GM12872 (cell line): ENCODE measurements at regions not wholly inside any gene's neighbourhood (a gene's known extent, or its start where the extent isn't known, plus 50 kb on each side); places are given as distances from the start of the nearest gene placed in this dataset.

Experiments used
- TF ChIP-seq, protein P1 (sequence below): IDR thresholded peaks from 3 replicates; pipeline ENCODE4 v1.5.1; 2011; ENCODE audit warnings: low read depth, mild to moderate bottlenecking, low read length, moderate library complexity; ENCODE audit not compliant: insufficient read depth

DNA sequence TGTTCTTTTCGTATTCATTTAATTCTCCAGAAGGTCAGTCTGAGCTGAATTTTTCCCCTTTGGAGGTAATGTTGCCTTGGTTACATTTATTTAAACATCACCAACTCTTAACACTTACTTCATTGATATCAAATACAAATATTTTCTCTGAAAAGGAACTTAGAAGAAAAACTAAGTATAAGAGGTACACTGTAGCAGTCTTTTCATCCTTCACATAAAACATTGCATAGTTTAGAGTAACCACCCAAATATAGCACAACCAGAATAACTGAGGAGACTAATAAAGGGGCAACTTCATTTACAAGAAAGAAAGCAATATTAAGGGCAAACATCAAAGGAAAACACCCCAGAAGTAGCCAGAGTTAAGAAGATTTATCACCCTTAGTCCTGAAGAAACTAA is 1115.0 kb upstream of the POT1 start:
- TF ChIP-seq, protein P1, sequence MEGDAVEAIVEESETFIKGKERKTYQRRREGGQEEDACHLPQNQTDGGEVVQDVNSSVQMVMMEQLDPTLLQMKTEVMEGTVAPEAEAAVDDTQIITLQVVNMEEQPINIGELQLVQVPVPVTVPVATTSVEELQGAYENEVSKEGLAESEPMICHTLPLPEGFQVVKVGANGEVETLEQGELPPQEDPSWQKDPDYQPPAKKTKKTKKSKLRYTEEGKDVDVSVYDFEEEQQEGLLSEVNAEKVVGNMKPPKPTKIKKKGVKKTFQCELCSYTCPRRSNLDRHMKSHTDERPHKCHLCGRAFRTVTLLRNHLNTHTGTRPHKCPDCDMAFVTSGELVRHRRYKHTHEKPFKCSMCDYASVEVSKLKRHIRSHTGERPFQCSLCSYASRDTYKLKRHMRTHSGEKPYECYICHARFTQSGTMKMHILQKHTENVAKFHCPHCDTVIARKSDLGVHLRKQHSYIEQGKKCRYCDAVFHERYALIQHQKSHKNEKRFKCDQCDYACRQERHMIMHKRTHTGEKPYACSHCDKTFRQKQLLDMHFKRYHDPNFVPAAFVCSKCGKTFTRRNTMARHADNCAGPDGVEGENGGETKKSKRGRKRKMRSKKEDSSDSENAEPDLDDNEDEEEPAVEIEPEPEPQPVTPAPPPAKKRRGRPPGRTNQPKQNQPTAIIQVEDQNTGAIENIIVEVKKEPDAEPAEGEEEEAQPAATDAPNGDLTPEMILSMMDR = no peak

DNA sequence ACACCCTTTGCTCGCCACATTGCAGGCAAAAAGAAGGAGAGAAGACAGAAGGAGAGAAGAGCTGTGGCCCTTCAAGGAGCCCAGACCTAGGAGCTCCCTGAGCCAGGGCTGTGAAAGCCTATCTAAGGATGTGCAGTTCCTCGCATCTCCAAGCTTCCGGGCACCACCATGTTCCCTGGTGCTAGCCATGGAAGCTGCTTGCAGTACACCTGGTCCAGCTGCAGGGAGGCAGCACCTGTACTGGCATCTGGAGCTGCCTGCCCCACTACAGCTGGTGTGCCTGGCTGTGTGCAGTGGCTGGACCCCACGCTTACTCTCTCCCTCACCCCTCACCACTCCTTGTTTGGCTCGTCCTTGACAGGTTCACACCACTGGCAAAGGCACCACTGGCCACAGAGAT is 1111.8 kb upstream of the POT1 start:
- TF ChIP-seq, protein P1 = no peak

DNA sequence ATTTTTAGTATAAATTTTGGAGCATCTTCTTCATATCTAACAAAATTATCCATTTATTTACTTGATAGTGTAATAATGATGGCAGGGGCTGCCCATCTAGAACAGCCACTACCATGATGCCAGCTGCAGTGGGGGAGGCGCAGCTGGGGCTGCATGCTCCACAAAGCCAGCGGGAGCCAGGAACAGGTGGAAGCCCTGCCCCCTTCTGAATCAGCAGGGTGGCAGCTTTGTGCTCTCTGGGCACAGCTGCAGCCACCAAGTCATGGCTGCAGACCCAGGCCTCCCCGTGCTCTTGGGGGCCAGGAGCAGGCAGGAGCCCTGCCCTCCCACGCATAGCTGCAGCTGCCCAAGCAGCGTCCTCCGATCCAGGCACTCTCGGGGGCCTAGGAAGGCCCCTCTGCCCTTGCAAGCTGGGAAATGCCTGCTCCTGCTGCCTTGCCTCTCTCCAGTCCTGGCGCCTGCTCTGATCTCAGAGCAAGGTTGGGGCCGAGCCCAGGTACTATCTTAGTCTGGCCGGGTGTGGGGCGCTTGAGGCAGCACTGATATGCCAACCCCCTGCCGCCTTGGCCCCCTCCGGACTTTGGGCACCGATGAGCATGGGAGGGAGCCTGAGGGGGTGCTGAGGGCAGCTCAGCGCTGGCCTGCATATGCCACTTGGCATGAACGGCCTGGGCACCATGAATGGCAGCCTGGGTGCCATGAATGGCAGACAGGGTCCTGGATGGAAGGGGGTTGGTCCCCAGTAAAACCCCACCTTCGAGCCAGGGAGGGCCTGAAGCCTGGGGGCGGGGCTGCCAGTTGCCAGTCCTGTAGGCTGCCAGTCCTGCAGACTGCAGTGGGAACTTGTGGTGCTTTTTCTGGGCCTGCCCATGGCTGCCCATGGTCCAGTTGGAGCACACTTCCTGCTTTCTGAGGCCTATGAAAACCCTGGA is 1110.8 kb upstream of the POT1 start:
- TF ChIP-seq, protein P1 = no peak

DNA sequence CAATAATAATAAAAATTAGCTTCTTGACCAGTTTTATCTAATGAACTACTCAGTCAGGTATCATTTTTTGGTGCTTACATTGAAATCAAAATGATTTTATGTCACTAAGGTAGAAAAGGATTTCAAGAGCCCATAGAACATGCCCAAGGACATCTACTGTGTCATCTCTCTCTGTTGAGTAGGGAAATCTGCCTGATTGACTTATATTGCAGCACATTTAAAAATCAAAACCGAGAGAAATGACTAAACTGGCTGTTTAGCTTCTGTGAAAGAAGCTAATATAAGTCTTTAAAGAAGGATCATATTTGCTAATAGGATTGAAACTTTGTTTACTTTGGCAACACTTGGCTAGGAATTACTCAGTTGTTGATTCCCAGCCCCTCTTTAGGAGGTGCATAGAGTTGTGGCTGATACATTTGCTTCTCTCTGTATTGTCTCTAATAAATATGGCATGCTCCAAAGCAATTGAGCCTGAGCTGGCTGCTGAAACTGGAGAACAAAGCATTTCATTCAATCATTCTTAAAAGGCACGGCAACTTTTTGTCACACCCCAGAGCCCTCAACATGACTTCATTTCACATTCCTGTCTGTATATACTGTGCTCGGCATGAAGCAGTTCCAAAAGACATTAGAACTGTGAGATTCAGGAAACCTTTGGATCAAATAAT is 1096.9 kb upstream of the POT1 start:
- TF ChIP-seq, protein P1 = no peak

DNA sequence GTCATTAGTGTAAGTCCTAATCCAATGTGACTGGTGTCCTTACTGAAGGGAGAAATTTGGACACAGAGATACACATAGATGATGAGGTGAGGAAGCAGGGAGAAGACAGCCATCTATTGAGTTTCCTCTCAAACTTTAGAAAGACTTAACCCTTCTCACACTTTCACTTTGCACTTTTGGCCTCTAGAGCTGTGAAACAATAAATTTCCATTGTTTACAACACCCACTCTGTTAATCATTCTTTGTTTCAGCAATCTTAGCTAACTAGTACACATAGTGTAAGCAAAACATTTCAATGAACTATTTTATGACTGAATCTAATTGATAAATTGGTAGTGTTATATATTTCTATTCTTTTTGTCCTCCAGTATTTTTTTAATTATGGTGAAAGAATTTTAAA is 1092.8 kb upstream of the POT1 start:
- TF ChIP-seq, protein P1 = no peak

DNA sequence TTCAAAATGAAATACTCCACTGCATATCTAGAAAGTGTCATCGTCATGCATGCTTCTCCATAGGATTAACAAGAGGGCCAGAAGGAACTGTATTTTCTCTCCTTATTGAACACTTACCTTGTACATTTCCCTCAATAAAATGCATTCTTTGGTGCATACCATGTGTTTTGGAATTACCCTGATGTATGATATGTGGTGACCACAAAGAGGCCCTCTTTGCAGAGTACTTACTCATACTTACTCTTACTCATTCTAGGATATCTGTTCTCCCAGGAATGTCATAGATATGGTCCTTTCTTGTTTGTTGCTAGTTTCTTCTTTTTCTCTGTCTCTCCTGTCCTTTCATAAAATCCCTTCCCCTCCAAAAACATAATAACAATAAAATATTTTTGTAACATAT is 1087.1 kb upstream of the POT1 start:
- TF ChIP-seq, protein P1 = no peak

DNA sequence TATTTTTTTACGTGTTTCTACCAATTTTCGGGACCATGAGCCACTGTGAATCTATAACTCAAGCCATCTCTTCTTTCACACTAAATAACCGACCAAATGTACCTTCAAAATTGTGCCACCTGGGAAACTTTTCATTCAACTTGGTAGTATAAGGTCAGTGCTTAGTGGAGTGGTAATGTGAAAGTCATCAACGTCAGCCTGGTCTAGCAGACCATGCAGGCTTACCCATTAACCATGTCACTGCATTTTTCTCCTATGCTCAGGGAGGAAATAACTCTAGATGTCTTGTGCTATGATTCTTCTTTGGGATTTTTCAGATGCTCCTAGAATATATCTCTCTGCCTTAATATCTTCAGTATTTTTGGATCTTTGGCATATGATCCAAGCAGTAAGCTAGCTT is 1075.4 kb upstream of the POT1 start:
- TF ChIP-seq, protein P1 = no peak
